NCI-H1694 treated with DMSO at 0.1 percent for 48 hours (cell line): ENCODE measurements at regions not wholly inside any gene's neighbourhood (a gene's known extent, or its start where the extent isn't known, plus 50 kb on each side); places are given as distances from the start of the nearest gene placed in this dataset.
"Not testable (repeated sequence)": the region's sequence is repeated elsewhere in the genome, so short reads cannot be mapped to it uniquely, and the experiment has no call there.

ENCODE experiments used
- DNase-seq: peaks from one replicate; lab custom pipeline; 2025; lab: John Stamatoyannopoulos, UW

GRCh38 chr9:30127371-30127770, 2257.1 kb upstream of the ACO1 start:
- no peak for DNase-seq

DNA sequence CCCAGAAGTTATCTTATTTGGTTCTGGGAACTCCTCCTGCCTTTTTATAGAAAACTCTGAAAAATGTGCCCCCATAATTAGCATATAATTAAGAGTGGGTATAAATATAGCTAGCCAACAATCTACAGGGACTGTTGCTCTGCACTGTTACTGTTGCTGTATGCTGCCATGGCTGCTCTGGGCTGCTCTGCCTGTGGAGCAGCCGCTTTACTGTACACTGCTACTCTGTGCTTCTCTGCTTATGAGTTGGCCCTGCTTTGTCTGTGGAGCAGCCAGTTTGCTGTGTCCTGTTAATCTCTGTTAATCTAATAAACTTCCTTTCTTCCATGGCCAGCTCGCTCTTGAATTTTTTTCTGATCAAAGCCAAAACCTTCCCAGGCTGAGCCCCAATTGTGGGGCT, 2244.0 kb upstream of the ACO1 start:
- DNase-seq: no peak

GRCh38 chr9:30160570-30160969, 2223.9 kb upstream of the ACO1 start:
- DNase-seq: no peak

DNA sequence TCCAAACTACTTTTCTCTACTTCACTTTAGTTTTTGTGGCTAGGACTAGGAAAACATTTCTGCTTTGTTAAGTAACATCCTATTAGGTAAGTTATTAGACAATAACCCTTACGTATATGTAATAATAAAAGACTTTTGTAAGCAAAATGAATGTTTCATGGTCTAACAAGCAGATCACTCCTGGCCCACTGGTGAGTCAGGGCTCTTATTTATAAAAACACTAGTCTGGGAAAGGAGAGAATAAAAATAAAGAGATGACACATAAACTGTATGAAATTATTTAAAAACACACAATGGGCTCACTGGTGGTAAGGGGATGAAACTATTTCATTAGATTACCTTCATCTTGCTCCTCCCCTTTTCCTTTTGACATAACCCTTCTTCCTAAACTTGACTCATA, 2212.2 kb upstream of the ACO1 start:
- no peak for DNase-seq

GRCh38 chr9:30178610-30179009, 2205.8 kb upstream of the ACO1 start:
- no peak for DNase-seq

- no peak for DNase-seq
Measured at GRCh38 chr9:30193421-30193820, 2191.0 kb upstream of the ACO1 start.

DNA sequence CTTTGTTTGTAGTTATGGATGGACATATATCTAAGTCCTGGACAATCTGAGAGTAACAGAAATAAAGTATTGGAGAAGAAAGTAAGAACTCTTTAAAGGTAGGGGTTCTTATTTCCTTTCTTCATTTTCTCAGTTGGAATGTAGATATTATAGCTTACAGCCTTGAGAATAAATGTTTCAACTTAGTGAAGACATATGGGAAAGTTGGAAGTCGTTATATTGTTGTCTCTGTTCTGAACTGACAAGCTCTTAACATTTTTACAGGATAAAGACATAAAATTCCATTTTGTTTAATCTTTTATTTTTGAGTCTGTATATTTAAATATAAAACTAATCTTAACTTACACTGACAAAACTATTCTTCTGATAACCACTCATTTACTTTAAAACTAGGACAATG, 2187.5 kb upstream of the ACO1 start:
- DNase-seq: no peak

- no peak for DNase-seq
Measured at GRCh38 chr9:30197453-30197852, 2187.0 kb upstream of the ACO1 start.

DNA sequence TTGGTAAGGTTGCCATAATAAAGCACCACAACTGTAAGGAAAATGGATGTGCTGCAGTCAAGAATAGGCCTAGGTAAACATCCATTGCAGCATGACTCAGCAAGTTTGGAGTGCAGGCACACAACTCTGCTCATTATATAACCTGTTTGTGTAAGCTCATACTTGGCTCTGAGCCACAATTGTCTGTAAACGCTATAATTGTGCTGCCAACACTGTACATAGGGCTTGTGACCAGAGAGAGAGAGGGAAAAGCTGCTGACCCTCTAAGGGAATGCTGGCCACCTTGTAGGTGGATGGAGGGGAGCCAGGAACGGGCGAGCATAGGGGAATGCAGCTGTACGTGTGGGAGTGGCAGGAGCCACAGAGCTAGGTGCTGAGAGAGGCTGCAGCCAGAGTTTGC, 2186.5 kb upstream of the ACO1 start:
- DNase-seq: no peak

GRCh38 chr9:30198463-30199309, 2185.8 kb upstream of the ACO1 start:
- no peak for DNase-seq

GRCh38 chr9:30201024-30201423, 2183.4 kb upstream of the ACO1 start:
- DNase-seq: no peak

- no peak for DNase-seq
Measured at GRCh38 chr9:30235068-30235467, 2149.4 kb upstream of the ACO1 start.

DNA sequence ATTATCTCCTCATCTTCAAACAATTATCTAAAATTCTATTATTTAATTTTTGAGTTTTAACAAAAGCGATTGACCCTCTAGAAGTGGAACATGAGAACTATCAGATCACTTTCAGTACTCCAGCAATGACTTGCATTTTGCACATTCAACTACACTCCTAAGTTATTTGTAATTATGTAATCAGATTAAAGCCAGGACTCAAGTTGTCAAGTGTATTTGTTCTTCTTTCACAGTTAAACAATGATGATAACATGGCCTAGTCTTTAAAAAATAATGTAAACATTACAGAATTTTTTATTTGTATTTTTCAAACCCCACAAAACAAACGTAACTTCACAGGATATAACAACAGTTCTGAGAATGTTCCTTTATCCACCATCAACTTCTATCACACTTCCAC, 2148.9 kb upstream of the ACO1 start:
- no peak for DNase-seq

- no peak for DNase-seq
Measured at GRCh38 chr9:30239878-30240277, 2144.6 kb upstream of the ACO1 start.

DNA sequence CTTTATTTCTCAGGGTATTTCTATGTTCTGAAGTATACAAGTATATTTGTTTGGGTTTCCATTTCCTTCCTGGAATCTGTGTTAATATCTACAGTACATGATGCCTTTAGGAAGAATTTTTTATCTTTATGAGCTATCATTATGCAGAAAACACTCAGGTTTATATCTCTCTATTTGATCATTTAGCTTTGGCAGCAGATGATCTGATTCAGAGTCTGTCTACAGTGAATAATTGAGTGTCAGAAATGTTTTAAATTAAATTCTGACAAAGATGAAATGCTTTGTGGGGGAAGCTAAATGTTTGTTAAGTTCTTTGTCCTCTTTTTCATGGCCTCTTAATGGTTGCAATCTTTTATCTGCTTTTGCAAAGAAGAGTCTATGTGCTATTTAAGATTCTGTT, 2141.0 kb upstream of the ACO1 start:
- DNase-seq: no peak

DNA sequence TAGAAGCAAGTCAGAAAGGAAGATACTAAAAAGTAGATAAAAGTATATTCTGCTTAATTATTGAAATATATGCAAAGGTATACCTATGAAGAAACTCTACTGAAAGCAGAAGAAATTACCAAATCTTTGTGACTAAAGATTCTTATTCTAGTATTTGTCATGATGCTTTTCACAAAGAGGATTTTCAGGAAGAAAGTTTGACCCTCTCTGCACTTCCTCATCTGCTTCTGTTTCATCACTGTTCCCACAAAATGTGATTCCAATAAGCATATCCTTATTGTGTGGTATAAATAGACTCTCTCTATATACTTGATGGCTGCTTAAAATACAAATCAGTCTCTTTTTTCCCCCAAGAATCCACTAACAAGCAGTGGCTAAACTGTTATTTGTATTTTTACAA, 2139.6 kb upstream of the ACO1 start:
- no peak for DNase-seq

DNA sequence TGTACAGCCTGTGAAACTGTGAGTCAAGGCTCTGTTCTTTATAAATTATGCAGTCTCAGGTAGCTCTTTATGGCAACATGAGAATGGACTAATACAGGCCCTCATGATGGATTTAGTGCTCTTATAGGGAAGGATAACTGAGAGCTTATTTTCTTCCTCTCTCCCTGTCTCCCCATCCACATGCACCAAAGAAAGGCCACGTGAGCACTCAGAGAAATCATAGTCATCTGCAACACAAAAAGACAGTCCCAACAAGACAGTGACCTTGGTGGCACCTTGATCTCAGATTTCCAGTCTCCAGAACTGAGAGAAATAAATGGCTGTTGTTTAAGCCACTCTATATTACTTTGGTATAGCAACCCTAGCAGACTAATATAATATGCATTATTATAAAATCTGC, 2133.6 kb upstream of the ACO1 start:
- no peak for DNase-seq

DNA sequence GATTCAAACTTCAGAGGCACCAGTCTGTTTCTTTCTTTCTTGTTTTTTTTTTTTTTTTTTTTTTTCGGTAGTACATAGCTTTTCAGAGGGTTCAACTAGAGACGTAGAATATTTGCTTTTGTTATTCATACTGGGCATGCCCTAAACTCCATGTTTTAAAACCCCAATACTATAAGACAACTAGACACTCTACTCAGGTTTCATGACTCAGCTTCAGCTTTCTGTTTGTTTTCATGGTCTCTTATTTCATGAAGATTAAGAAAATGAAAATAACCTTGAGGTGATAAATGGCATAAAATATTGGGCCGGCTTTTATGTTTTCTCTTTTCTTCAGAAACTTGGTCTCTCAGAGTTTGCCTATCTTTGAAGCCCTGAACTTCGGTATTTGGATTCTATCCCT, 2126.3 kb upstream of the ACO1 start:
- DNase-seq: no peak

GRCh38 chr9:30280229-30280900, 2104.1 kb upstream of the ACO1 start:
- DNase-seq: no peak

- no peak for DNase-seq
Measured at GRCh38 chr9:30289435-30289834, 2095.0 kb upstream of the ACO1 start.

DNA sequence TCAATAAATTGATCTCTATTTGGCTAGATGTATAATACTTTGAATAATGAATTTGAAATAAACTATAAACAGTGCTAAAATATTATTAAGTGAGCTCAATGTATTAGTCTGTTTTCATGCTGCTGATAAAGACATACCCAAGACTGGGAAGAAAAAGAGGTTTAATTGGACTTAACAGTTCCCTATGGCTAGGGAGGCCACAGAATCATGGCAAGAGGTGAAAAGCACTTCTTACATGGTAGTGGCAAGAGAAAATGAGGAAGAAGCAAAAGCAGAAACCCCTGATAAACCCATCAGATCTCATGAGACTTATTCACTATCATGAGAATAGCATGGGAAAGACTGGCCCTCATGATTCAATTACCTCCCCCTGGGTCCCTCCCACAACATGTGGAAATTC, 2092.4 kb upstream of the ACO1 start:
- not testable (repeated sequence) for DNase-seq

GRCh38 chr9:30293231-30293630, 2091.2 kb upstream of the ACO1 start:
- DNase-seq: no peak

DNA sequence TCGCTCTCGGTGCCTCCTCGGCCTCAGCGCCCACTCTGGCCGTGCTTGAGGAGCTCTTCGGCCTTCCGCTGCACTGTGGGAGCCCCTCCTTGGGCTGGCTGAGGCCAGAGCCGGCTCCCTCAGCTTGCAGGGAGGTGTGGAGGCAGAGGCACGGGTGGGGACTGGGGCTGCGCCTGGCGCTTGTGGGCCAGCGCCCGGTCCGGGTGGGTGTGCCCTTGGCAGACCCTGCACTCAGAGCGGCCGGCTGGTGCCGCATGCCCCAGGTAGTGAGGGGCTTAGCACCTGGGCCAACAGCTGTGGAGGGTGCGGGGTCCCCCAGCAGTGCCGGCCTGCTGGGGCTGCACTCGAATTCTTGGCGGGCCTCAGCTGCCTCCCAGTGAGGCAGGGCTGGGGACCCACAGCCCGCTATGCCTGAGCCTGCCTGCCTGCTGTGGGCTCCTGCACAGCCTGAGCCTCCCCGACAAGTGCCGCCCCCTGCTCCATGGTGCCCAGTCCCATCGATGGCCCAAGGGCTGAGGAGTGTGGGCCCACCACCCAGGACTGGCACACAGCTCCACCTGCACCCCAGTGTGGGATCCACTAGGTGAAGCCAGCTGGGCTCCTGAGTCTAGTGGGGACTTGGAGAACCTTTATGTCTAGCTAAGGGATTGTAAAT, 2085.2 kb upstream of the ACO1 start:
- DNase-seq: no peak
